A549 (cell line): ENCODE measurements at regions not wholly inside any gene's neighbourhood (a gene's known extent, or its start where the extent isn't known, plus 50 kb on each side); places are given as distances from the start of the nearest gene placed in this dataset.

Experiments
- CEBPB ChIP-seq, 2 experiments: fragments of >200 bp in 1 of 2; sonication (Bioruptor Twin) in 1 of 2; formaldehyde crosslinking in 1 of 2; IDR thresholded peaks; 2 replicates each; pipeline ENCODE4 v1.6.1; 2012 to 2016
- CHD2 ChIP-seq: fragments of 150-350 bp; IDR thresholded peaks from 2 replicates; pipeline ENCODE4 v1.6.1; 2014; ENCODE audit warnings: low read length; ENCODE audit not compliant: partially characterized antibody
- EHMT2 ChIP-seq: fragments of 200-600 bp; sonication (generic); IDR thresholded peaks from 2 replicates; pipeline ENCODE4 v1.6.1; 2016; ENCODE audit warnings: antibody characterized with exemption, low read depth, mild to moderate bottlenecking, moderate library complexity
- EP300 ChIP-seq, 2 experiments: fragments of >200 bp; sonication (Bioruptor Twin); formaldehyde crosslinking; IDR thresholded peaks; 2 replicates in 1 of 2; 3 replicates in 1 of 2; pipeline ENCODE4 v1.6.1; 2016 to 2017
- FOSB ChIP-seq: fragments of 250-450 bp; sonication (Bioruptor Pico); IDR thresholded peaks from 2 replicates; pipeline ENCODE4 v1.5.0; 2020; ENCODE audit warnings: mild to moderate bottlenecking, moderate library complexity
- JUNB ChIP-seq: fragments of >200 bp; sonication (Bioruptor Twin); formaldehyde crosslinking; IDR thresholded peaks from 2 replicates; pipeline ENCODE4 v1.6.1; 2016
- POLR2A ChIP-seq: IDR thresholded peaks from 2 replicates; pipeline ENCODE4 v1.6.1; 2012; ENCODE audit warnings: mild to moderate bottlenecking, low read length
- RAD21 ChIP-seq, 2 experiments: fragments of >200 bp in 1 of 2; sonication (Bioruptor Twin) in 1 of 2; formaldehyde crosslinking in 1 of 2; IDR thresholded peaks in 1 of 2; conservative IDR thresholded peaks in 1 of 2; 2 replicates in 1 of 2; 3 replicates in 1 of 2; pipeline ENCODE4 v1.6.1; 2012 to 2018; ENCODE audit warnings: inconsistent platforms in 1 of 2
- RARB ChIP-seq: fragments of 250-450 bp; sonication (Bioruptor Pico); IDR thresholded peaks from 2 replicates; pipeline ENCODE4 v1.8.0; 2021; ENCODE audit warnings: mild to moderate bottlenecking, moderate library complexity
- TF ChIP-seq, protein P1 (sequence below): fragments of >200 bp; sonication (Bioruptor Twin); formaldehyde crosslinking; IDR thresholded peaks from 3 replicates; pipeline ENCODE4 v1.5.1; 2016
- TF ChIP-seq, protein P2 (sequence below): IDR thresholded peaks from 2 replicates; pipeline ENCODE4 v1.6.1; 2012

GRCh38 chr3:170757038-170757437 is 113.0 kb downstream of the RPL22L1 start:
- no peak for TF ChIP-seq EHMT2
- TF ChIP-seq EP300 (IDR thresholded peaks at IDR 0.05), result no peak
- TF ChIP-seq, protein P1, sequence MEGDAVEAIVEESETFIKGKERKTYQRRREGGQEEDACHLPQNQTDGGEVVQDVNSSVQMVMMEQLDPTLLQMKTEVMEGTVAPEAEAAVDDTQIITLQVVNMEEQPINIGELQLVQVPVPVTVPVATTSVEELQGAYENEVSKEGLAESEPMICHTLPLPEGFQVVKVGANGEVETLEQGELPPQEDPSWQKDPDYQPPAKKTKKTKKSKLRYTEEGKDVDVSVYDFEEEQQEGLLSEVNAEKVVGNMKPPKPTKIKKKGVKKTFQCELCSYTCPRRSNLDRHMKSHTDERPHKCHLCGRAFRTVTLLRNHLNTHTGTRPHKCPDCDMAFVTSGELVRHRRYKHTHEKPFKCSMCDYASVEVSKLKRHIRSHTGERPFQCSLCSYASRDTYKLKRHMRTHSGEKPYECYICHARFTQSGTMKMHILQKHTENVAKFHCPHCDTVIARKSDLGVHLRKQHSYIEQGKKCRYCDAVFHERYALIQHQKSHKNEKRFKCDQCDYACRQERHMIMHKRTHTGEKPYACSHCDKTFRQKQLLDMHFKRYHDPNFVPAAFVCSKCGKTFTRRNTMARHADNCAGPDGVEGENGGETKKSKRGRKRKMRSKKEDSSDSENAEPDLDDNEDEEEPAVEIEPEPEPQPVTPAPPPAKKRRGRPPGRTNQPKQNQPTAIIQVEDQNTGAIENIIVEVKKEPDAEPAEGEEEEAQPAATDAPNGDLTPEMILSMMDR, result no peak
- TF ChIP-seq, protein P2, sequence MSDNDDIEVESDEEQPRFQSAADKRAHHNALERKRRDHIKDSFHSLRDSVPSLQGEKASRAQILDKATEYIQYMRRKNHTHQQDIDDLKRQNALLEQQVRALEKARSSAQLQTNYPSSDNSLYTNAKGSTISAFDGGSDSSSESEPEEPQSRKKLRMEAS, result no peak
- TF ChIP-seq FOSB (CRISPR knock-in tag), result no peak
- no peak for TF ChIP-seq CEBPB (IDR thresholded peaks at IDR 0.05)
- TF ChIP-seq JUNB, result no peak
- TF ChIP-seq RAD21 (conservative IDR thresholded peaks at IDR 0.05 in 1 of 2, IDR thresholded peaks at IDR 0.05 in 1 of 2), result no peak
- no peak for TF ChIP-seq CHD2
- no peak for TF ChIP-seq POLR2A
- TF ChIP-seq RARB (CRISPR knock-in tag), result no peak
